Right cardiac atrium (tissue), 5 donors: ENCODE measurements at regions not wholly inside any gene's neighbourhood (a gene's known extent, or its start where the extent isn't known, plus 50 kb on each side); places are given as distances from the start of the nearest gene placed in this dataset.

ENCODE experiments used
- ATAC-seq, 2 donors: fragments of 200-7000 bp; cut with Tn5 transposase; one replicate each; pipeline versions ENCODE4 v1.8.0 to v1.9.1; 2020; ENCODE audit warnings: moderate library complexity in 2 of 2, mild to moderate bottlenecking in 1 of 2
- DNase-seq, 3 donors: peaks; one replicate each; pipeline ENCODE4 v3.0.0-alpha.2; 2020
- H3K27ac ChIP-seq: one replicate; pipeline ENCODE4 v1.5.1; 2013; ENCODE audit warnings: mild to moderate bottlenecking, low read length, control low read depth, moderate library complexity
- H3K27me3 ChIP-seq: one replicate; pipeline ENCODE4 v1.6.1; 2013; ENCODE audit not compliant: control insufficient read depth, insufficient read depth
- H3K4me1 ChIP-seq: one replicate; pipeline ENCODE4 v1.6.1; 2013; ENCODE audit warnings: low read length; ENCODE audit not compliant: control insufficient read depth, insufficient read depth
- H3K4me3 ChIP-seq: one replicate; pipeline ENCODE4 v1.5.1; 2013; ENCODE audit warnings: low read length, control low read depth
- H3K9me3 ChIP-seq: one replicate; pipeline ENCODE4 v1.6.1; 2013; ENCODE audit warnings: low read length; ENCODE audit not compliant: control insufficient read depth
- WGBS: extraction: QIAGEN DNeasy Blood & Tissue Kit; methylation state at CpG from one replicate; pipeline ENCODE4 v1.1.7; 2013; 5-methylcytosine and 5-hydroxymethylcytosine counted together
- intact Hi-C, 4 donors: fragments of 100-400 bp; cut with DNase I; formaldehyde crosslinking; loops; one replicate each; pipeline versions ENCODE4 v1.11.0 to v1.14.0; 2022 to 2023
- donor health status: healthy with polysubstance abuse.
- donor health status: DM: no; HTN: yes; CAD: no.
- donor health status: DM: no; HTN: no; CAD: no.
- donor health status: DM: no; HTN: yes; CAD: no; lungs with severe emphysema.
- donor health status: DM: yes; HTN: yes; CAD: no.

- Histone ChIP-seq H3K27me3 (no peaks in the 10 kb centered on the region), H3K4me3 (no peak overlapping the region), H3K9me3 (no peaks in the 10 kb centered on the region), H3K27ac (no peak overlapping the region), H3K4me1 (no peaks in the 10 kb centered on the region)
- DNase-seq = no peak
- 72% methylated on average over 4 of the region's 4 CpGs for WGBS
- intact Hi-C loops = no loop called here
- no peak for ATAC-seq
Observed at GRCh38 chr18:65955747-65956146, 204.9 kb downstream of the CDH7 start.

- no peak overlapping the region for H3K4me3 ChIP-seq
- no peaks in the 10 kb centered on the region for H3K9me3 ChIP-seq
- H3K27me3 ChIP-seq = no peaks in the 10 kb centered on the region
- DNase-seq = no peak
- no peak for ATAC-seq
- intact Hi-C loops = no loop called here
- no peaks in the 10 kb centered on the region for H3K4me1 ChIP-seq
- no peak overlapping the region for H3K27ac ChIP-seq
- 89% methylated on average over 7 of the region's 7 CpGs for WGBS
Observed at GRCh38 chr18:65954372-65954771, 203.6 kb downstream of the CDH7 start.

GRCh38 chr18:65946777-65947176 lies 196.0 kb downstream of the CDH7 start:
- no peaks in the 10 kb centered on the region for H3K4me1 ChIP-seq
- intact Hi-C loops = no loop called here
- no peak overlapping the region for H3K27ac ChIP-seq
- no peak for DNase-seq
- no peak for ATAC-seq
- no peaks in the 10 kb centered on the region for H3K9me3 ChIP-seq
- no peak overlapping the region for H3K4me3 ChIP-seq
- WGBS = 73% methylated on average over 3 of the region's 3 CpGs
- H3K27me3 ChIP-seq = no peaks in the 10 kb centered on the region

- ATAC-seq (no peak), DNase-seq (no peak)
- Histone ChIP-seq H3K27ac (no peak overlapping the region), H3K4me1 (no peaks in the 10 kb centered on the region), H3K4me3 (no peak overlapping the region), H3K9me3 (no peaks in the 10 kb centered on the region), H3K27me3 (no peaks in the 10 kb centered on the region)
- WGBS = 77% methylated on average over 3 of the region's 3 CpGs
- intact Hi-C loops = no loop called here
Observed at GRCh38 chr18:65943268-65943667, 192.5 kb downstream of the CDH7 start.

- ATAC-seq = no peak
Observed at GRCh38 chr18:65942854-65943253, 192.0 kb downstream of the CDH7 start.

GRCh38 chr18:65942104-65942503 lies 191.3 kb downstream of the CDH7 start:
- no peak for DNase-seq
- intact Hi-C loops = no loop called here
- H3K27ac ChIP-seq = no peak overlapping the region
- no peaks in the 10 kb centered on the region for H3K9me3 ChIP-seq
- H3K4me3 ChIP-seq = no peak overlapping the region
- H3K4me1 ChIP-seq = no peaks in the 10 kb centered on the region
- 36% methylated on average over 2 of the region's 2 CpGs for WGBS
- H3K27me3 ChIP-seq = no peaks in the 10 kb centered on the region
- ATAC-seq = no peak

More at GRCh38 chr18:65942854-65943253, 192.0 kb downstream of the CDH7 start:
- no peaks in the 10 kb centered on the region for H3K9me3 ChIP-seq
- WGBS = 48% methylated on average over 1 of the region's 1 CpG
- no peaks in the 10 kb centered on the region for H3K27me3 ChIP-seq
- DNase-seq = no peak
- no peak overlapping the region for H3K27ac ChIP-seq
- intact Hi-C loops = no loop called here
- no peak overlapping the region for H3K4me3 ChIP-seq
- no peaks in the 10 kb centered on the region for H3K4me1 ChIP-seq

- DNase-seq (no peak), ATAC-seq (no peak)
- H3K27ac ChIP-seq = no peak overlapping the region
- H3K27me3 ChIP-seq = no peaks in the 10 kb centered on the region
- WGBS = 93% methylated on average over 4 of the region's 4 CpGs
- intact Hi-C loops = no loop called here
- H3K4me3 ChIP-seq = no peak overlapping the region
- no peaks in the 10 kb centered on the region for H3K9me3 ChIP-seq
- no peaks in the 10 kb centered on the region for H3K4me1 ChIP-seq
Observed at GRCh38 chr18:65941482-65941881, 190.7 kb downstream of the CDH7 start.
